B cell (primary cell): ENCODE measurements at regions not wholly inside any gene's neighbourhood (a gene's known extent, or its start where the extent isn't known, plus 50 kb on each side); places are given as distances from the start of the nearest gene placed in this dataset.
A peak's percentile ranks its signal among the peaks of the same experiment; 100 is the strongest.

Experiments
- ATAC-seq: fragments of 200-7000 bp; cut with Tn5 transposase; one replicate; pipeline ENCODE4 v1.10.0; 2021; ENCODE audit warnings: low read depth, mild to moderate bottlenecking, moderate number of reproducible peaks, moderate library complexity
- CTCF ChIA-PET: fragments of 350-600 bp; sonication (Branson Sonifier 250); formaldehyde crosslinking; loops from one replicate; lab custom pipeline; 2021; ENCODE audit warnings: antibody characterized with exemption, inconsistent platforms; lab: Charles Lee
- POLR2A ChIA-PET: fragments of 350-600 bp; sonication (Branson Sonifier 250); formaldehyde crosslinking; loops from one replicate; lab custom pipeline; 2021; ENCODE audit warnings: antibody characterized with exemption; lab: Charles Lee
- DNase-seq: peaks from one replicate; pipeline ENCODE4 v3.0.0; 2013
- H2AFZ ChIP-seq: 2 replicates; pipeline ENCODE4 v1.6.1; 2012; ENCODE audit warnings: mild to moderate bottlenecking, low read depth, low read length; ENCODE audit not compliant: insufficient read depth, poor library complexity, severe bottlenecking
- H3K27ac ChIP-seq, 2 donors: 1 replicate in 1 of 2; 2 replicates in 1 of 2; pipeline ENCODE4 v1.5.1; 2012 to 2013; ENCODE audit warnings: low read length in 2 of 2, mild to moderate bottlenecking in 2 of 2, moderate library complexity in 1 of 2
- H3K27me3 ChIP-seq, 4 experiments: fragments of 200-600 bp in 1 of 4; sonication (generic) in 1 of 4; replicated peaks in 1 of 4; 1 replicate in 2 of 4; 2 replicates in 2 of 4; pipeline versions ENCODE4 v1.6.1 to v1.7.0; 2013 to 2016; ENCODE audit warnings: low read length in 3 of 4, mild to moderate bottlenecking in 2 of 4, mixed read lengths in 1 of 4, moderate library complexity in 1 of 4; ENCODE audit not compliant: insufficient read depth in 4 of 4, control insufficient read depth in 3 of 4; ENCODE audit errors: control extremely low read depth in 1 of 4
- H3K36me3 ChIP-seq, 2 experiments: replicated peaks in 1 of 2; 1 replicate in 1 of 2; 2 replicates in 1 of 2; pipeline versions ENCODE4 v1.6.1 to v1.7.1; 2013; ENCODE audit warnings: low read length in 1 of 2; ENCODE audit not compliant: insufficient read depth in 2 of 2, control insufficient read depth in 1 of 2; ENCODE audit errors: control extremely low read depth in 1 of 2, extremely low read depth in 1 of 2
- H3K4me1 ChIP-seq, 2 donors: fragments of 200-600 bp in 1 of 2; sonication (generic) in 1 of 2; 1 replicate in 1 of 2; 2 replicates in 1 of 2; pipeline versions ENCODE4 v1.5.1 to v1.6.1; 2013 to 2017; ENCODE audit warnings: low read length in 2 of 2; ENCODE audit not compliant: control insufficient read depth in 2 of 2, insufficient read depth in 2 of 2
- H3K4me2 ChIP-seq: replicated peaks from 2 replicates; pipeline ENCODE3; 2012; ENCODE audit warnings: mild to moderate bottlenecking, low read depth, low read length; ENCODE audit not compliant: poor library complexity, severe bottlenecking
- H3K4me3 ChIP-seq, 5 experiments: fragments of 200-600 bp in 1 of 5; sonication (generic) in 1 of 5; 1 replicate in 3 of 5; 2 replicates in 2 of 5; pipeline versions ENCODE4 v1.5.1 to v1.7.0; 2011 to 2016; ENCODE audit warnings: low read length in 4 of 5, mild to moderate bottlenecking in 4 of 5, low read depth in 2 of 5, control low read depth in 1 of 5, moderate library complexity in 1 of 5; ENCODE audit not compliant: insufficient read depth in 1 of 5; ENCODE audit errors: control extremely low read depth in 1 of 5, extremely low read depth in 1 of 5
- H3K79me2 ChIP-seq: fragments of 200-600 bp; sonication (generic); one replicate; pipeline ENCODE4 v1.6.0; 2016; ENCODE audit warnings: low read length; ENCODE audit not compliant: control insufficient read depth, insufficient read depth
- H3K9ac ChIP-seq: fragments of 200-600 bp; sonication (generic); 2 replicates; pipeline ENCODE4 v1.6.1; 2017; ENCODE audit warnings: mild to moderate bottlenecking, low read length, moderate library complexity
- H3K9me3 ChIP-seq, 3 donors: one replicate each; pipeline versions ENCODE4 v1.6.1 to v1.7.1; 2013; ENCODE audit warnings: low read length in 2 of 3; ENCODE audit not compliant: control insufficient read depth in 2 of 3, insufficient read depth in 1 of 3; ENCODE audit errors: control extremely low read depth in 1 of 3
- H4K20me1 ChIP-seq: 2 replicates; pipeline ENCODE4 v1.6.0; 2012; ENCODE audit warnings: mild to moderate bottlenecking, low read length; ENCODE audit not compliant: insufficient read depth, control insufficient read depth, poor library complexity, severe bottlenecking
- H3K27ac Mint-ChIP-seq: one replicate; pipeline ENCODE4 v1.8.0; 2021; ENCODE audit warnings: mixed read lengths
- H3K27me3 Mint-ChIP-seq: one replicate; pipeline ENCODE4 v1.8.0; 2021; ENCODE audit warnings: mixed read lengths
- H3K4me1 Mint-ChIP-seq: one replicate; pipeline ENCODE4 v1.8.0; 2021; ENCODE audit warnings: mixed read lengths
- H3K4me3 Mint-ChIP-seq: one replicate; pipeline ENCODE4 v1.8.0; 2021; ENCODE audit warnings: mixed read lengths
- H3K9me3 Mint-ChIP-seq: one replicate; pipeline ENCODE4 v1.8.0; 2022; ENCODE audit warnings: mixed read lengths; ENCODE audit not compliant: insufficient read depth
- CTCF ChIP-seq: fragments of 200-600 bp; IDR thresholded peaks from one replicate; pipeline ENCODE4 v1.8.0; 2022; ENCODE audit warnings: antibody characterized with exemption, mild to moderate bottlenecking
- EZH2 ChIP-seq: IDR thresholded peaks from 2 replicates; pipeline ENCODE4 v1.6.1; 2012; ENCODE audit warnings: borderline replicate concordance, low read depth, mild to moderate bottlenecking, moderate library complexity, low read length; ENCODE audit not compliant: insufficient read depth, poor library complexity, severe bottlenecking
- WGBS: methylation state at CpG from one replicate; pipeline ENCODE4 v1.1.5; 2013; ENCODE audit warnings: missing lambda C conversion rate; ENCODE audit not compliant: insufficient coverage; 5-methylcytosine and 5-hydroxymethylcytosine counted together
- intact Hi-C: fragments of 100-400 bp; cut with micrococcal nuclease; formaldehyde crosslinking; loops from one replicate; pipeline ENCODE4 v1.10.0; 2022

- POLR2A ChIA-PET = interaction anchor here (0.5 to 0.6 kb wide), 2 partner anchors 33 to 962 kb away, joined by 3 to 4 read pairs; no protein-coding TSS in a partner anchor
- H3K27ac Mint-ChIP-seq = no peak overlapping the region
- peak overlapping the region in 1 of 2 donors; percentile 43 for H3K27ac ChIP-seq
- H3K4me1 ChIP-seq = peaks cover 32 to 48% of the 10 kb centered on the region in 2 donors
- 97% methylated on average over 2 of the region's 2 CpGs for WGBS
- DNase-seq = no peak
- CTCF ChIA-PET = no interaction called here
- no peaks in the 10 kb centered on the region for H3K27me3 ChIP-seq
- intact Hi-C loops = no loop called here
- H3K27me3 Mint-ChIP-seq = no peaks in the 10 kb centered on the region
- H2AFZ ChIP-seq = no peak overlapping the region
- H3K9me3 Mint-ChIP-seq = no peaks in the 10 kb centered on the region
- no peak overlapping the region for H3K9ac ChIP-seq
- no peak overlapping the region for H3K4me2 ChIP-seq
- H3K9me3 ChIP-seq = no peaks in the 10 kb centered on the region
- no peak for ATAC-seq
- peaks cover 58% of the 10 kb centered on the region for H3K4me1 Mint-ChIP-seq
- peaks cover 6% of the 10 kb centered on the region for H4K20me1 ChIP-seq
- H3K36me3 ChIP-seq = peaks cover 0 to 3% of the 10 kb centered on the region in 2 experiments
- TF ChIP-seq EZH2 (no peak), CTCF (no peak)
- no peak overlapping the region for H3K4me3 ChIP-seq
- no peak overlapping the region for H3K4me3 Mint-ChIP-seq
- peaks cover 75% of the 10 kb centered on the region for H3K79me2 ChIP-seq
Measured at GRCh38 chr14:71551291-71551950, 380.8 kb upstream of the RGS6 start.

DNA sequence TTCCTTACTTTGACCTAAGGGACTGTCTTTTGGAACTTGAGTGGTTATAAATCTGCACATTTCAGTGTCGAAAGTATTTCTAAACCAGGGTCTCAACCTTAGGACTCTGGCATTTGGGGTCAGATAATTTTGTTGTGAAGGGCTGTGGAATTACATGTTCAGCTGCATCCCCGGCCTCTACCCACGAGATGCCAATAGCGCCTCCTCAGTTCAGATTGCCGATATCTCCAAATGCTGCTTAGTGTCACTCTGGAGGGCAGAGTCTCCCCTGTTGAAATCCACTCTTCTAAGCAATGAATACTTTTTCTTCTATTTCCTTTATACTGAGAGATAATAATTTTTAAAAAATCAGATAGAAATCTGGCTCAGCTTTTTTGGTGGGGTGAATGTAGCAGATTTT is 379.4 kb upstream of the RGS6 start:
- H3K27me3 ChIP-seq = no peaks in the 10 kb centered on the region
- H3K27me3 Mint-ChIP-seq = no peaks in the 10 kb centered on the region
- no peak overlapping the region for H2AFZ ChIP-seq
- no peak for DNase-seq
- CTCF ChIA-PET = interaction anchor here (1.1 to 1.2 kb wide), 2 partner anchors 13 to 24 kb away, joined by 3 to 4 read pairs; no protein-coding TSS in a partner anchor
- peaks cover 69% of the 10 kb centered on the region for H3K4me1 Mint-ChIP-seq
- peaks cover 75% of the 10 kb centered on the region for H3K79me2 ChIP-seq
- no peaks in the 10 kb centered on the region for H3K9me3 Mint-ChIP-seq
- intact Hi-C loops = no loop called here
- no peak overlapping the region for H3K4me3 ChIP-seq
- no peak overlapping the region for H3K27ac Mint-ChIP-seq
- no peak overlapping the region for H3K4me2 ChIP-seq
- TF ChIP-seq EZH2 (no peak), CTCF (no peak)
- 100% methylated on average over 2 of the region's 5 CpGs for WGBS
- no peak for ATAC-seq
- no peak overlapping the region for H3K9ac ChIP-seq
- no peak overlapping the region for H3K4me3 Mint-ChIP-seq
- POLR2A ChIA-PET = interaction anchor here (0.9 kb wide), 1 partner anchor 8 kb away, joined by 4 read pairs; no protein-coding TSS in a partner anchor
- H3K36me3 ChIP-seq = no peaks in the 10 kb centered on the region
- H4K20me1 ChIP-seq = peaks cover 6% of the 10 kb centered on the region
- peak overlapping the region in 1 of 2 donors; percentile 92 for H3K27ac ChIP-seq
- no peaks in the 10 kb centered on the region for H3K9me3 ChIP-seq
- H3K4me1 ChIP-seq = peaks cover 37 to 53% of the 10 kb centered on the region in 2 donors
